Neutrophil (primary cell): ENCODE measurements at regions not wholly inside any gene's neighbourhood (a gene's known extent, or its start where the extent isn't known, plus 50 kb on each side); places are given as distances from the start of the nearest gene placed in this dataset.
"Not testable (repeated sequence)": the region's sequence is repeated elsewhere in the genome, so short reads cannot be mapped to it uniquely, and the experiment has no call there.

Experiments used
- H3K27ac ChIP-seq: fragments of 200-600 bp; sonication (generic); 2 replicates; pipeline ENCODE4 v1.5.1; 2016; ENCODE audit warnings: mild to moderate bottlenecking, moderate library complexity
- H3K27me3 ChIP-seq: fragments of 200-600 bp; sonication (generic); 2 replicates; pipeline ENCODE4 v1.6.0; 2016; ENCODE audit warnings: mild to moderate bottlenecking
- H3K36me3 ChIP-seq: fragments of 200-600 bp; sonication (generic); 2 replicates; pipeline ENCODE4 v1.5.1; 2017
- H3K4me1 ChIP-seq, 2 experiments: fragments of 200-600 bp in 1 of 2; sonication (generic) in 1 of 2; 1 replicate in 1 of 2; 2 replicates in 1 of 2; pipeline versions ENCODE4 v1.5.1 to v1.6.1; 2013 to 2016; ENCODE audit warnings: low read depth in 1 of 2, low read length in 1 of 2, mild to moderate bottlenecking in 1 of 2, moderate library complexity in 1 of 2; ENCODE audit not compliant: control insufficient read depth in 1 of 2, insufficient read depth in 1 of 2
- H3K4me3 ChIP-seq, 2 experiments: fragments of 200-600 bp in 1 of 2; sonication (generic) in 1 of 2; 1 replicate in 1 of 2; 2 replicates in 1 of 2; pipeline ENCODE4 v1.5.1; 2013 to 2016; ENCODE audit warnings: low read depth in 1 of 2, low read length in 1 of 2, mild to moderate bottlenecking in 1 of 2, moderate library complexity in 1 of 2
- H3K9me3 ChIP-seq: fragments of 200-600 bp; sonication (generic); 2 replicates; pipeline ENCODE4 v1.5.1; 2016
- CTCF ChIP-seq: fragments of 200-600 bp; sonication (generic); IDR thresholded peaks from 2 replicates; pipeline ENCODE4 v1.5.1; 2016; ENCODE audit warnings: antibody characterized with exemption

- no peak overlapping the region for H3K27ac ChIP-seq
- TF ChIP-seq CTCF: no peak
- peaks cover 9% of the 10 kb centered on the region for H3K9me3 ChIP-seq
- no peaks in the 10 kb centered on the region for H3K36me3 ChIP-seq
- no peak overlapping the region for H3K4me3 ChIP-seq
- H3K27me3 ChIP-seq: no peaks in the 10 kb centered on the region
- H3K4me1 ChIP-seq: no peaks in the 10 kb centered on the region
Observed at GRCh38 chr21:17105932-17106331, 406.9 kb upstream of the CXADR start.

- Histone ChIP-seq H3K27me3 (no peaks in the 10 kb centered on the region), H3K27ac (no peak overlapping the region), H3K36me3 (no peaks in the 10 kb centered on the region), H3K4me3 (no peak overlapping the region), H3K9me3 (no peaks in the 10 kb centered on the region), H3K4me1 (no peaks in the 10 kb centered on the region)
- TF ChIP-seq CTCF: no peak
Observed at GRCh38 chr21:17114045-17114444, 398.8 kb upstream of the CXADR start.

GRCh38 chr21:17118638-17119384, 394.0 kb upstream of the CXADR start:
- no peaks in the 10 kb centered on the region for H3K4me1 ChIP-seq
- no peak overlapping the region for H3K27ac ChIP-seq
- H3K4me3 ChIP-seq: no peak overlapping the region
- H3K9me3 ChIP-seq: no peaks in the 10 kb centered on the region
- H3K27me3 ChIP-seq: no peaks in the 10 kb centered on the region
- H3K36me3 ChIP-seq: no peaks in the 10 kb centered on the region
- TF ChIP-seq CTCF: no peak

- TF ChIP-seq CTCF: no peak
- H3K9me3 ChIP-seq: no peaks in the 10 kb centered on the region
- no peak overlapping the region for H3K4me3 ChIP-seq
- no peaks in the 10 kb centered on the region for H3K36me3 ChIP-seq
- H3K27me3 ChIP-seq: no peaks in the 10 kb centered on the region
- no peaks in the 10 kb centered on the region for H3K4me1 ChIP-seq
- no peak overlapping the region for H3K27ac ChIP-seq
Observed at GRCh38 chr21:17119466-17120297, 393.2 kb upstream of the CXADR start.

GRCh38 chr21:17127395-17127794, 385.4 kb upstream of the CXADR start:
- not testable (repeated sequence) for H3K36me3 ChIP-seq

GRCh38 chr21:17128132-17128531, 384.7 kb upstream of the CXADR start:
- Histone ChIP-seq H3K4me1 (no peaks in the 10 kb centered on the region), H3K27me3 (no peaks in the 10 kb centered on the region), H3K27ac (no peak overlapping the region), H3K36me3 (no peaks in the 10 kb centered on the region), H3K9me3 (no peaks in the 10 kb centered on the region), H3K4me3 (no peak overlapping the region)
- TF ChIP-seq CTCF: no peak

More at GRCh38 chr21:17127395-17127794, 385.4 kb upstream of the CXADR start:
- H3K27me3 ChIP-seq, H3K27ac ChIP-seq, H3K9me3 ChIP-seq, H3K4me1 ChIP-seq, H3K4me3 ChIP-seq: not testable (repeated sequence)

GRCh38 chr21:17139159-17139558, 373.7 kb upstream of the CXADR start:
- not testable (repeated sequence) for H3K4me1 ChIP-seq, H3K27ac ChIP-seq, H3K36me3 ChIP-seq, H3K4me3 ChIP-seq, H3K27me3 ChIP-seq, H3K9me3 ChIP-seq
